ENCODE measurements at regions not wholly inside any gene's neighbourhood (a gene's known extent, or its start where the extent isn't known, plus 50 kb on each side); places are given as distances from the start of the nearest gene placed in this dataset.

- ATAC-seq (no peak), DNase-seq (ENCODE audit: low read depth, low spot score) (no peak)
- Histone ChIP-seq H3K4me3 (ENCODE audit: low read depth in 2 of 2, low read length in 2 of 2) (no peak overlapping the region), H3K4me1 (ENCODE audit: control insufficient read depth, insufficient read depth, low read length) (no peaks in the 10 kb centered on the region), H3K27me3 (ENCODE audit: control insufficient read depth, insufficient read depth, low read length) (no peaks in the 10 kb centered on the region), H3K9me3 (ENCODE audit: control insufficient read depth, insufficient read depth, low read depth, low read length) (no peaks in the 10 kb centered on the region), H3K27ac (ENCODE audit: low read length) (no peak overlapping the region), H3K36me3 (ENCODE audit: control insufficient read depth, insufficient read depth, low read length) (no peaks in the 10 kb centered on the region)
- in situ Hi-C loops (cut with HindIII; ENCODE audit: low pct_unique_long_range_greater_than_20kb, low sequenced_read_pairs) (no loop called here), intact Hi-C loops (cut with micrococcal nuclease; ENCODE audit: unreplicated experiment) (no loop called here)
- no TSS peak for BruUV-seq (replicated peaks)
- CTCF ChIA-PET: no interaction called here
- POLR2A ChIA-PET: no interaction called here
- no peak for TF ChIP-seq CTCF (IDR thresholded peaks at IDR 0.05)
- no peak for TF ChIP-seq POLR2AphosphoS5 (IDR thresholded peaks at IDR 0.05; ENCODE audit: low read depth, low read length)
- no peak for TF ChIP-seq SIN3A (IDR thresholded peaks at IDR 0.05; ENCODE audit: borderline replicate concordance, insufficient read depth, low read depth, low read length)
- no peak for TF ChIP-seq REST (IDR thresholded peaks at IDR 0.05; ENCODE audit: insufficient read depth in 1 of 2, low read depth in 2 of 2, low read length in 1 of 2)
- TF ChIP-seq TCF7L2 (IDR thresholded peaks at IDR 0.05; ENCODE audit: low read depth, low read length): no peak
Observed at GRCh38 chr7:15043931-15044330, 141.4 kb upstream of the DGKB start.

GRCh38 chr7:15042285-15043065 is 139.9 kb upstream of the DGKB start:
- in situ Hi-C loops (cut with HindIII; ENCODE audit: low pct_unique_long_range_greater_than_20kb, low sequenced_read_pairs): no loop called here
- H3K9me3 ChIP-seq (ENCODE audit: control insufficient read depth, insufficient read depth, low read depth, low read length): no peaks in the 10 kb centered on the region
- no peak for ATAC-seq
- no peaks in the 10 kb centered on the region for H3K4me1 ChIP-seq (ENCODE audit: control insufficient read depth, insufficient read depth, low read length)
- BruUV-seq (replicated peaks): no TSS peak
- H3K27ac ChIP-seq (ENCODE audit: low read length): no peak overlapping the region
- CTCF ChIA-PET: interaction anchor here (0.6 kb wide), 1 partner anchor 37 kb away, joined by 3 read pairs; no protein-coding TSS in a partner anchor
- POLR2A ChIA-PET: no interaction called here
- DNase-seq (ENCODE audit: low read depth, low spot score): no peak
- TF ChIP-seq POLR2AphosphoS5 (IDR thresholded peaks at IDR 0.05; ENCODE audit: low read depth, low read length) (no peak), CTCF (IDR thresholded peaks at IDR 0.05) (no peak), SIN3A (IDR thresholded peaks at IDR 0.05; ENCODE audit: borderline replicate concordance, insufficient read depth, low read depth, low read length) (no peak), REST (IDR thresholded peaks at IDR 0.05; ENCODE audit: insufficient read depth in 1 of 2, low read depth in 2 of 2, low read length in 1 of 2) (no peak), TCF7L2 (IDR thresholded peaks at IDR 0.05; ENCODE audit: low read depth, low read length) (no peak)
- no peaks in the 10 kb centered on the region for H3K27me3 ChIP-seq (ENCODE audit: control insufficient read depth, insufficient read depth, low read length)
- no peaks in the 10 kb centered on the region for H3K36me3 ChIP-seq (ENCODE audit: control insufficient read depth, insufficient read depth, low read length)
- H3K4me3 ChIP-seq (ENCODE audit: low read depth in 2 of 2, low read length in 2 of 2): no peak overlapping the region
- intact Hi-C loops (cut with micrococcal nuclease; ENCODE audit: unreplicated experiment): no loop called here
